Keratinocyte (primary cell): ENCODE measurements at regions not wholly inside any gene's neighbourhood (a gene's known extent, or its start where the extent isn't known, plus 50 kb on each side); places are given as distances from the start of the nearest gene placed in this dataset.

Experiments used
- DNase-seq: peaks from one replicate; pipeline ENCODE4 v3.0.0-alpha.2; 2011; ENCODE audit warnings: low read depth, missing footprints, low spot score
- FAIRE-seq: peaks from 2 replicates; lab custom pipeline; 2011; peaks lifted over from hg19 to GRCh38; lab: Jason Lieb, UNC
- H2AFZ ChIP-seq: 2 replicates; pipeline ENCODE4 v1.6.0; 2012; ENCODE audit warnings: low read length, control low read depth, inconsistent platforms; ENCODE audit not compliant: control insufficient read depth
- H3K27ac ChIP-seq: 2 replicates; pipeline ENCODE4 v1.5.1; 2011; ENCODE audit warnings: low read length; ENCODE audit not compliant: control insufficient read depth, insufficient read depth
- H3K27me3 ChIP-seq: 3 replicates; pipeline ENCODE4 v1.6.0; 2011; ENCODE audit warnings: low read length; ENCODE audit not compliant: control insufficient read depth, insufficient read depth; ENCODE audit errors: extremely low read depth
- H3K36me3 ChIP-seq, 2 experiments: 2 replicates in 1 of 2; 3 replicates in 1 of 2; pipeline ENCODE4 v1.5.1; 2011; ENCODE audit warnings: low read length in 2 of 2, mild to moderate bottlenecking in 1 of 2; ENCODE audit not compliant: control insufficient read depth in 2 of 2, insufficient read depth in 2 of 2; ENCODE audit errors: extremely low read depth in 1 of 2
- H3K4me1 ChIP-seq: 3 replicates; pipeline ENCODE4 v1.5.1; 2011; ENCODE audit warnings: low read length; ENCODE audit not compliant: control insufficient read depth, insufficient read depth; ENCODE audit errors: extremely low read depth
- H3K4me2 ChIP-seq: 3 replicates; pipeline ENCODE4 v1.6.0; 2011; ENCODE audit warnings: low read depth, low read length; ENCODE audit not compliant: control insufficient read depth, insufficient read depth; ENCODE audit errors: extremely low read depth
- H3K4me3 ChIP-seq, 3 experiments: fragments of 200-600 bp in 1 of 3; sonication (generic) in 1 of 3; 2 replicates in 2 of 3; 3 replicates in 1 of 3; pipeline ENCODE4 v1.5.1; 2011 to 2016; ENCODE audit warnings: low read length in 3 of 3, mild to moderate bottlenecking in 3 of 3, control low read depth in 2 of 3, inconsistent platforms in 1 of 3, low read depth in 1 of 3, mixed read lengths in 1 of 3, mixed run types in 1 of 3, moderate library complexity in 1 of 3; ENCODE audit not compliant: control insufficient read depth in 2 of 3, insufficient read depth in 2 of 3; ENCODE audit errors: extremely low read depth in 1 of 3
- H3K79me2 ChIP-seq: 2 replicates; pipeline ENCODE4 v1.6.0; 2012; ENCODE audit warnings: low read length; ENCODE audit not compliant: control insufficient read depth, insufficient read depth
- H3K9ac ChIP-seq: 3 replicates; pipeline ENCODE4 v1.6.0; 2011; ENCODE audit warnings: low read length; ENCODE audit not compliant: control insufficient read depth, insufficient read depth; ENCODE audit errors: extremely low read depth
- H3K9me1 ChIP-seq: 3 replicates; pipeline ENCODE4 v1.6.0; 2011; ENCODE audit warnings: low read length; ENCODE audit not compliant: control insufficient read depth, insufficient read depth; ENCODE audit errors: extremely low read depth
- H3K9me3 ChIP-seq: 2 replicates; pipeline ENCODE4 v1.5.1; 2012; ENCODE audit warnings: low read depth, low read length; ENCODE audit not compliant: control insufficient read depth
- H4K20me1 ChIP-seq: 3 replicates; pipeline ENCODE4 v1.6.0; 2011; ENCODE audit warnings: low read length; ENCODE audit not compliant: control insufficient read depth, insufficient read depth; ENCODE audit errors: extremely low read depth
- EZH2 ChIP-seq: IDR thresholded peaks from one replicate; pipeline ENCODE4 v1.6.1; 2012; ENCODE audit warnings: inconsistent platforms, mild to moderate bottlenecking, low read length, moderate library complexity
- dilution Hi-C: fragments of 300-500 bp; cut with MboI; formaldehyde crosslinking; loops from one replicate; pipeline ENCODE4 v1.7.0; 2020; ENCODE audit warnings: low sequenced_read_pairs; ENCODE audit not compliant: extremely low pct_ligation_motif_present
- TF ChIP-seq, protein P1 (sequence below), 3 experiments: IDR thresholded peaks in 1 of 3; conservative IDR thresholded peaks in 1 of 3; optimal IDR thresholded peaks in 1 of 3; 2 replicates in 2 of 3; 3 replicates in 1 of 3; pipeline versions ENCODE3 to v1.5.1; 2011; ENCODE audit warnings: low read length in 3 of 3, mild to moderate bottlenecking in 3 of 3, moderate library complexity in 2 of 3, control low read depth in 1 of 3, inconsistent platforms in 1 of 3; ENCODE audit not compliant: insufficient read depth in 2 of 3; ENCODE audit errors: extremely low read depth in 1 of 3

DNA sequence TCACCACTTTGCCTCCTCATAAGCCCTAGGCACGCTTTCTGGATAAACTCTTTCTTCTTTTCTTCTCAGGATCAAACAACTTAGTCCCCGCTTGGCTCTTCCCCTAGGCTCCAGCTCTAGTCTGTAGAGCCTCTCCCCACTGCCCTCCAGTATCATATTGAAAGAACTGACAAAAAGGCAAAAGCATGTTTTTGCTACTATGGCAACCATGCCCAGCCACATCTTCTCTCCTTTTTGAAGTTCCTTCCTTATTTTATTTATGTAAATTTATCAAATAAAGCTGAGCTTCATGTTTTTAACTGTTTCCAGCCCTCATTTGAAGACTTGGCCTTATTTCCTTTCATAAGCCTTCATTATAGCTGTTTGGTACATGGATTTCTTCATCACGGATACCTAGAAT lies 86.0 kb upstream of the LIMCH1 start:
- dilution Hi-C loops, result no loop called here
- Histone ChIP-seq H2AFZ (no peak overlapping the region), H3K9me1 (no peaks in the 10 kb centered on the region)

DNA sequence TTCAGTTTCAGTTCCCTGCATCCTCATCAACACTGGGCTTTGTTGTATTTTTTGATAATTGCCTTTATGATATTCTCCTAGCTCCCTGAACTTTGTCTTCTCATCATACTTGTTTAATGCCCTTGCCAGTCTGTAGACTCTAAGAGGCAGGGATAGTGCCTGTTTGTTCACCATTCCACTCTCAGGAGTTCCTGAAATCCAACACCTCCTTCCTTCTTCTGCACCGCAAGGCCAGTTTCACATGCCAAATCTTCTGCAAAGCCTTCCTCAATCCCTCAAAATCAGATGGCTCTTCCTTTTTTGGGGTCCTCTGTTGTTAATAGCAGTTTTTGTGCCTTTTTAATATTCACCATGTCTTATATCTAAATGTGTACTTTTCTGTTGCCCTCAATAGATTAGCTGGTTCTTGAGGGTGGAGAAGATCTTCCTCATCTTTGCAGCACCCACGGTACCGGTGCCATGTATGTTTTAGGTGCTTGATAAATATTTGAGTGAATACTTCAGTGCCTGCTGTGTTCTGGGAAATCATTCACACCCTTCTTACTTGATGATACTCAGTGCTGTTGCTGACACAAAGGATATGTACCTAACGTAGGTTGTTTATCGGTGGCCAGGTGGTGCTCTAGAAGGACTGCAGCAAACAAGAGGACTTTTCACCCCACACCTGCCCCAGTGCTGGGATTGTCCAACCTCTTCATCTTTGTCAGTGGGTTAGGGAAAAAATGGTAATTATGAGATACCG lies 85.3 kb upstream of the LIMCH1 start:
- Histone ChIP-seq H3K79me2 (no peaks in the 10 kb centered on the region), H3K27ac (no peak overlapping the region), H2AFZ (no peak overlapping the region), H3K4me3 (no peak overlapping the region), H3K9me3 (no peaks in the 10 kb centered on the region), H4K20me1 (no peaks in the 10 kb centered on the region), H3K9me1 (no peaks in the 10 kb centered on the region), H3K9ac (no peak overlapping the region), H3K27me3 (peaks cover 4% of the 10 kb centered on the region), H3K4me1 (peaks cover 3% of the 10 kb centered on the region), H3K36me3 (no peaks in the 10 kb centered on the region), H3K4me2 (no peak overlapping the region)
- dilution Hi-C loops, result no loop called here
- FAIRE-seq, result no peak
- no peak for DNase-seq
- TF ChIP-seq, protein P1, sequence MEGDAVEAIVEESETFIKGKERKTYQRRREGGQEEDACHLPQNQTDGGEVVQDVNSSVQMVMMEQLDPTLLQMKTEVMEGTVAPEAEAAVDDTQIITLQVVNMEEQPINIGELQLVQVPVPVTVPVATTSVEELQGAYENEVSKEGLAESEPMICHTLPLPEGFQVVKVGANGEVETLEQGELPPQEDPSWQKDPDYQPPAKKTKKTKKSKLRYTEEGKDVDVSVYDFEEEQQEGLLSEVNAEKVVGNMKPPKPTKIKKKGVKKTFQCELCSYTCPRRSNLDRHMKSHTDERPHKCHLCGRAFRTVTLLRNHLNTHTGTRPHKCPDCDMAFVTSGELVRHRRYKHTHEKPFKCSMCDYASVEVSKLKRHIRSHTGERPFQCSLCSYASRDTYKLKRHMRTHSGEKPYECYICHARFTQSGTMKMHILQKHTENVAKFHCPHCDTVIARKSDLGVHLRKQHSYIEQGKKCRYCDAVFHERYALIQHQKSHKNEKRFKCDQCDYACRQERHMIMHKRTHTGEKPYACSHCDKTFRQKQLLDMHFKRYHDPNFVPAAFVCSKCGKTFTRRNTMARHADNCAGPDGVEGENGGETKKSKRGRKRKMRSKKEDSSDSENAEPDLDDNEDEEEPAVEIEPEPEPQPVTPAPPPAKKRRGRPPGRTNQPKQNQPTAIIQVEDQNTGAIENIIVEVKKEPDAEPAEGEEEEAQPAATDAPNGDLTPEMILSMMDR (optimal IDR thresholded peaks at IDR 0.05 in 1 of 3, IDR thresholded peaks at IDR 0.05 in 1 of 3, conservative IDR thresholded peaks at IDR 0.05 in 1 of 3; ENCODE audit: extremely low read depth in 1 of 3, insufficient read depth in 2 of 3, low read length in 3 of 3), result no peak
- TF ChIP-seq EZH2, result no peak

More for the DNA sequence above, 86.0 kb upstream of the LIMCH1 start:
- DNase-seq (no peak), FAIRE-seq (no peak)
- Histone ChIP-seq H3K27ac (no peak overlapping the region), H3K4me2 (no peak overlapping the region), H3K9me3 (no peaks in the 10 kb centered on the region), H3K79me2 (no peaks in the 10 kb centered on the region), H3K36me3 (no peaks in the 10 kb centered on the region), H3K9ac (no peak overlapping the region), H3K4me1 (peaks cover 3% of the 10 kb centered on the region), H3K27me3 (peaks cover 4% of the 10 kb centered on the region), H4K20me1 (no peaks in the 10 kb centered on the region), H3K4me3 (no peak overlapping the region)
- TF ChIP-seq EZH2, result no peak
- TF ChIP-seq, protein P1 (optimal IDR thresholded peaks at IDR 0.05 in 1 of 3, IDR thresholded peaks at IDR 0.05 in 1 of 3, conservative IDR thresholded peaks at IDR 0.05 in 1 of 3; ENCODE audit: extremely low read depth in 1 of 3, insufficient read depth in 2 of 3, low read length in 3 of 3), result no peak
